Fibroblast of mammary gland (primary cell): ENCODE measurements at regions not wholly inside any gene's neighbourhood (a gene's known extent, or its start where the extent isn't known, plus 50 kb on each side); places are given as distances from the start of the nearest gene placed in this dataset.
A peak's percentile ranks its signal among the peaks of the same experiment; 100 is the strongest.

Source experiments
- DNase-seq: peaks from one replicate; pipeline ENCODE4 v3.0.0-alpha.2; 2010; ENCODE audit warnings: low read depth
- H3K4me3 ChIP-seq: 2 replicates; pipeline ENCODE4 v1.5.1; 2011; ENCODE audit warnings: low read depth, mild to moderate bottlenecking, low read length, moderate library complexity; ENCODE audit not compliant: control insufficient read depth
- CTCF ChIP-seq: conservative IDR thresholded peaks from 2 replicates; pipeline ENCODE4 v1.5.1; 2011; ENCODE audit warnings: low read depth, low read length, inconsistent platforms; ENCODE audit not compliant: control insufficient read depth, insufficient read depth

- DNase-seq = no peak
- TF ChIP-seq CTCF = no peak
- H3K4me3 ChIP-seq = no peak overlapping the region
Observed at GRCh38 chrX:9336456-9336855, 128.4 kb upstream of the TBL1X start.

- TF ChIP-seq CTCF = no peak
- H3K4me3 ChIP-seq = no peak overlapping the region
- DNase-seq = peak; percentile 82
Observed at GRCh38 chrX:9337046-9337445, 127.8 kb upstream of the TBL1X start.

GRCh38 chrX:9338986-9339385 is 125.9 kb upstream of the TBL1X start:
- no peak overlapping the region for H3K4me3 ChIP-seq
- DNase-seq = no peak
- TF ChIP-seq CTCF = no peak

GRCh38 chrX:9339603-9340491 is 125.0 kb upstream of the TBL1X start:
- no peak for DNase-seq
- TF ChIP-seq CTCF = no peak
- H3K4me3 ChIP-seq = no peak overlapping the region

- H3K4me3 ChIP-seq = no peak overlapping the region
- peak; percentile 42 for DNase-seq
- no peak for TF ChIP-seq CTCF
Observed at GRCh38 chrX:9340598-9341290, 124.1 kb upstream of the TBL1X start.

GRCh38 chrX:9341291-9342201 is 123.3 kb upstream of the TBL1X start:
- no peak for TF ChIP-seq CTCF
- H3K4me3 ChIP-seq = peak overlapping the region; percentile 9
- DNase-seq = peak; percentile 65
